GM23338 (cell line): ENCODE measurements at regions not wholly inside any gene's neighbourhood (a gene's known extent, or its start where the extent isn't known, plus 50 kb on each side); places are given as distances from the start of the nearest gene placed in this dataset.

Source experiments
- ATAC-seq: fragments of 200-7000 bp; cut with Tn5 transposase; 3 replicates; pipeline ENCODE4 v1.9.1; 2020
- DNase-seq: peaks from one replicate; pipeline ENCODE4 v3.0.0-alpha.2; 2015; ENCODE audit warnings: low spot score
- H2AFZ ChIP-seq: fragments of 200-600 bp; sonication (generic); 2 replicates; pipeline ENCODE4 v1.8.0; 2016; ENCODE audit warnings: antibody characterized with exemption, mild to moderate bottlenecking, moderate library complexity
- H3F3A ChIP-seq: fragments of 200-600 bp; sonication (generic); replicated peaks from 2 replicates; pipeline ENCODE4 v1.8.0; 2017; ENCODE audit warnings: antibody characterized with exemption, mixed run types, low read depth
- H3K27ac ChIP-seq: fragments of 200-600 bp; sonication (generic); 2 replicates; pipeline ENCODE4 v1.6.1; 2016; ENCODE audit warnings: low read depth
- H3K27me3 ChIP-seq: fragments of 200-600 bp; sonication (generic); 2 replicates; pipeline ENCODE4 v1.8.0; 2016; ENCODE audit warnings: mild to moderate bottlenecking, mixed run types, moderate library complexity; ENCODE audit not compliant: insufficient read depth
- H3K36me3 ChIP-seq: fragments of 200-600 bp; sonication (generic); 2 replicates; pipeline ENCODE4 v1.8.0; 2016; ENCODE audit warnings: mild to moderate bottlenecking; ENCODE audit not compliant: insufficient read depth
- H3K4me1 ChIP-seq: fragments of 200-600 bp; sonication (generic); 2 replicates; pipeline ENCODE4 v1.8.0; 2016; ENCODE audit warnings: mild to moderate bottlenecking, moderate library complexity; ENCODE audit not compliant: insufficient read depth
- H3K4me2 ChIP-seq: fragments of 200-600 bp; sonication (generic); 2 replicates; pipeline ENCODE4 v1.7.1; 2017; ENCODE audit warnings: mixed run types
- H3K4me3 ChIP-seq: fragments of 200-600 bp; sonication (generic); 2 replicates; pipeline ENCODE4 v1.6.1; 2016; ENCODE audit warnings: mixed run types
- H3K79me2 ChIP-seq: fragments of 200-600 bp; sonication (generic); replicated peaks from 2 replicates; pipeline ENCODE4 v1.8.0; 2017; ENCODE audit warnings: mild to moderate bottlenecking; ENCODE audit not compliant: insufficient read depth
- H3K9me2 ChIP-seq: fragments of 200-600 bp; sonication (generic); 2 replicates; pipeline ENCODE4 v1.8.0; 2017; ENCODE audit not compliant: insufficient read depth
- H4K20me1 ChIP-seq: fragments of 200-600 bp; sonication (generic); replicated peaks from 2 replicates; pipeline ENCODE4 v1.8.0; 2017; ENCODE audit warnings: mild to moderate bottlenecking; ENCODE audit not compliant: insufficient read depth
- H3K27ac Mint-ChIP-seq: 2 replicates; pipeline ENCODE4 v1.8.0; 2020; ENCODE audit warnings: inconsistent platforms, mild to moderate bottlenecking, moderate library complexity, mixed read lengths
- H3K27me3 Mint-ChIP-seq: 3 replicates; pipeline ENCODE4 v1.8.0; 2022; ENCODE audit warnings: low read depth, mild to moderate bottlenecking, moderate library complexity, mixed read lengths, inconsistent platforms; ENCODE audit not compliant: insufficient read depth, poor library complexity
- H3K36me3 Mint-ChIP-seq: 3 replicates; pipeline ENCODE4 v1.8.0; 2021; ENCODE audit warnings: low read depth, mild to moderate bottlenecking, inconsistent platforms, moderate library complexity, mixed read lengths
- H3K4me1 Mint-ChIP-seq: 3 replicates; pipeline ENCODE4 v1.8.0; 2020; ENCODE audit warnings: mild to moderate bottlenecking, inconsistent platforms, mixed read lengths
- H3K4me3 Mint-ChIP-seq: 3 replicates; pipeline ENCODE4 v1.8.0; 2021; ENCODE audit warnings: moderate library complexity, mild to moderate bottlenecking, inconsistent platforms, mixed read lengths
- H3K9me3 Mint-ChIP-seq: 3 replicates; pipeline ENCODE4 v1.8.0; 2020; ENCODE audit warnings: moderate library complexity, mild to moderate bottlenecking, inconsistent platforms, mixed read lengths
- EZH2phosphoT487 ChIP-seq: fragments of 200-600 bp; sonication (generic); IDR thresholded peaks from one replicate; pipeline ENCODE4 v1.8.1; 2018; ENCODE audit warnings: antibody characterized with exemption; ENCODE audit not compliant: unreplicated experiment
- JUNB ChIP-seq: IDR thresholded peaks from one replicate; pipeline ENCODE4 v1.6.1; 2016; ENCODE audit warnings: antibody characterized with exemption; ENCODE audit not compliant: unreplicated experiment
- NANOG ChIP-seq: IDR thresholded peaks from 2 replicates; pipeline ENCODE4 v1.6.1; 2016; ENCODE audit warnings: antibody characterized with exemption, borderline replicate concordance
- POLR2AphosphoS5 ChIP-seq: IDR thresholded peaks from 2 replicates; pipeline ENCODE4 v1.6.1; 2016; ENCODE audit warnings: antibody characterized with exemption, low read depth
- REST ChIP-seq: IDR thresholded peaks from one replicate; pipeline ENCODE4 v1.6.1; 2018; ENCODE audit warnings: antibody characterized with exemption; ENCODE audit not compliant: unreplicated experiment
- STAT1 ChIP-seq: IDR thresholded peaks from one replicate; pipeline ENCODE4 v1.6.1; 2016; ENCODE audit warnings: antibody characterized with exemption; ENCODE audit not compliant: unreplicated experiment
- ZNF114 ChIP-seq: fragments of 250-450 bp; sonication (Bioruptor Pico); IDR thresholded peaks from 2 replicates; pipeline ENCODE4 v1.5.0; 2020; ENCODE audit warnings: mild to moderate bottlenecking, moderate library complexity
- ZNF462 ChIP-seq: fragments of 250-450 bp; sonication (Bioruptor Pico); IDR thresholded peaks from 2 replicates; pipeline ENCODE4 v1.5.0; 2020; ENCODE audit warnings: mild to moderate bottlenecking, moderate library complexity

- no peak for ATAC-seq
- Histone ChIP-seq H4K20me1 (no peaks in the 10 kb centered on the region), H3K27me3 (no peaks in the 10 kb centered on the region), H3K27ac (no peak overlapping the region), H3K4me3 (no peak overlapping the region), H3K4me1 (no peaks in the 10 kb centered on the region), H3K36me3 (no peaks in the 10 kb centered on the region), H3K4me2 (no peak overlapping the region), H2AFZ (no peak overlapping the region), H3K9me2 (no peaks in the 10 kb centered on the region), H3K79me2 (no peaks in the 10 kb centered on the region), H3F3A (no peaks in the 10 kb centered on the region)
- no peak overlapping the region for H3K27ac Mint-ChIP-seq
- TF ChIP-seq EZH2phosphoT487 (no peak), JUNB (no peak), ZNF462 (CRISPR knock-in tag) (no peak), STAT1 (no peak), REST (no peak), POLR2AphosphoS5 (no peak), NANOG (no peak), ZNF114 (CRISPR knock-in tag) (no peak)
- no peaks in the 10 kb centered on the region for H3K27me3 Mint-ChIP-seq
- no peak overlapping the region for H3K4me3 Mint-ChIP-seq
- no peaks in the 10 kb centered on the region for H3K4me1 Mint-ChIP-seq
- H3K36me3 Mint-ChIP-seq = peaks cover 1% of the 10 kb centered on the region; the same call in 1 of the 3 replicates
- 0 out of 3 replicates have a peak, but pooled peaks cover under 1% of the 10 kb centered on the region for H3K9me3 Mint-ChIP-seq
- DNase-seq = no peak
These were observed 895.9 kb upstream of the CDH10 start for GRCh38 chr5:25540628-25541027.
